Upper lobe of left lung (tissue), 6 donors: ENCODE measurements at regions not wholly inside any gene's neighbourhood (a gene's known extent, or its start where the extent isn't known, plus 50 kb on each side); places are given as distances from the start of the nearest gene placed in this dataset.

Experiments
- ATAC-seq, 2 donors: fragments of 200-7000 bp; cut with Tn5 transposase; one replicate each; pipeline ENCODE4 v1.9.1; 2022; ENCODE audit warnings: mild to moderate bottlenecking in 2 of 2, moderate library complexity in 2 of 2; ENCODE audit not compliant: low FRiP score in 2 of 2
- DNase-seq, 2 donors: peaks; one replicate each; pipeline ENCODE4 v3.0.0-alpha.2; 2019 to 2020
- H3K27ac ChIP-seq, 4 donors: fragments of 200-600 bp; sonication (generic); one replicate each; pipeline ENCODE4 v1.5.1; 2016 to 2019
- H3K27me3 ChIP-seq, 4 donors: fragments of 200-600 bp; sonication (generic); one replicate each; pipeline ENCODE4 v1.5.1; 2017 to 2019
- H3K36me3 ChIP-seq, 4 donors: fragments of 200-600 bp; sonication (generic); one replicate each; pipeline ENCODE4 v1.5.1; 2016 to 2019
- H3K4me1 ChIP-seq, 4 donors: fragments of 200-600 bp; sonication (generic); one replicate each; pipeline ENCODE4 v1.5.1; 2018 to 2019
- H3K4me3 ChIP-seq, 4 donors: fragments of 200-600 bp; sonication (generic); one replicate each; pipeline ENCODE4 v1.5.1; 2017 to 2019; ENCODE audit warnings: mild to moderate bottlenecking in 2 of 4, moderate library complexity in 1 of 4
- H3K9me3 ChIP-seq, 4 donors: fragments of 200-600 bp; sonication (generic); one replicate each; pipeline ENCODE4 v1.5.1; 2018 to 2019
- EP300 ChIP-seq, 4 donors: sonication (generic); formaldehyde crosslinking; IDR thresholded peaks; one replicate each; pipeline ENCODE4 v1.5.1; 2017; ENCODE audit warnings: antibody characterized with exemption in 4 of 4, control low read depth in 2 of 4
- POLR2A ChIP-seq, 4 donors: fragments of 450-650 bp; IDR thresholded peaks; one replicate each; pipeline ENCODE4 v1.5.1; 2016 to 2017; ENCODE audit warnings: antibody characterized with exemption in 4 of 4, mild to moderate bottlenecking in 2 of 4
- POLR2AphosphoS5 ChIP-seq, 2 donors: sonication (generic); formaldehyde crosslinking; IDR thresholded peaks; one replicate each; pipeline ENCODE4 v1.5.1; 2017; ENCODE audit warnings: antibody characterized with exemption in 2 of 2
- WGBS, 2 donors: methylation state at CpG; one replicate each; pipeline ENCODE4 v1.1.5; 2017 to 2018; 5-methylcytosine and 5-hydroxymethylcytosine counted together
- TF ChIP-seq, protein P1 (sequence below), 6 experiments: fragments of 450-650 bp in 4 of 6; fragments of 200-600 bp in 2 of 6; sonication (generic) in 2 of 6; IDR thresholded peaks; one replicate each; pipeline ENCODE4 v1.5.1; 2016 to 2019; ENCODE audit warnings: antibody characterized with exemption in 6 of 6
- donor health status: DM: no; HTN: no; CAD: no; lungs with moderate emphysema.
- donor health status: DM: no; HTN: yes; CAD: no; lungs with severe emphysema.

DNA sequence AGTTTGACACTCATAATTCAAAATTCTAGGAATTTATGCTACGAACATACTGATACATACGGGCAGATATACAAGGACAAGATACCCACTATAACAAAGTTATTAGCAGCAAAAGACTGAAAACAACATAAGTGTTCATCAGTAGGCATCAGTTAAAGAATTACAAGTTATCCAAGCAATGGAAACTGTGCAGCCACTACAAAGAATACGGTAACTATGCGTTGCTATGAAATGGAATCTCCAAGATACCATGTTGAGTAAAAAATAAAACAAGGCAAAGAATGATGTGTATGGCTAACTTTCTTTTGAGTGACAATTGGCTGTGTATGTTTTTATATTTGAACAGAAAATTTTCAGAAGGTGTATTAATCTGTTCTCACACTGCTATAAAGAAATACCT lies 151.7 kb downstream of the ADAMTS15 start:
- WGBS, 2 donors, result 77 to 82% methylated on average over 4 of the region's 4 CpGs
- H3K4me1 ChIP-seq, result peaks cover 0 to 5% (median 2%) of the 10 kb centered on the region in 4 donors
- TF ChIP-seq EP300 (IDR thresholded peaks at IDR 0.05), result no peak
- TF ChIP-seq, protein P1, sequence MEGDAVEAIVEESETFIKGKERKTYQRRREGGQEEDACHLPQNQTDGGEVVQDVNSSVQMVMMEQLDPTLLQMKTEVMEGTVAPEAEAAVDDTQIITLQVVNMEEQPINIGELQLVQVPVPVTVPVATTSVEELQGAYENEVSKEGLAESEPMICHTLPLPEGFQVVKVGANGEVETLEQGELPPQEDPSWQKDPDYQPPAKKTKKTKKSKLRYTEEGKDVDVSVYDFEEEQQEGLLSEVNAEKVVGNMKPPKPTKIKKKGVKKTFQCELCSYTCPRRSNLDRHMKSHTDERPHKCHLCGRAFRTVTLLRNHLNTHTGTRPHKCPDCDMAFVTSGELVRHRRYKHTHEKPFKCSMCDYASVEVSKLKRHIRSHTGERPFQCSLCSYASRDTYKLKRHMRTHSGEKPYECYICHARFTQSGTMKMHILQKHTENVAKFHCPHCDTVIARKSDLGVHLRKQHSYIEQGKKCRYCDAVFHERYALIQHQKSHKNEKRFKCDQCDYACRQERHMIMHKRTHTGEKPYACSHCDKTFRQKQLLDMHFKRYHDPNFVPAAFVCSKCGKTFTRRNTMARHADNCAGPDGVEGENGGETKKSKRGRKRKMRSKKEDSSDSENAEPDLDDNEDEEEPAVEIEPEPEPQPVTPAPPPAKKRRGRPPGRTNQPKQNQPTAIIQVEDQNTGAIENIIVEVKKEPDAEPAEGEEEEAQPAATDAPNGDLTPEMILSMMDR (IDR thresholded peaks at IDR 0.05), result no peak
- no peak for TF ChIP-seq POLR2AphosphoS5 (IDR thresholded peaks at IDR 0.05)
- no peak for TF ChIP-seq POLR2A (IDR thresholded peaks at IDR 0.05)
- DNase-seq (no peak), ATAC-seq (no peak)
- no peaks in the 10 kb centered on the region for H3K27me3 ChIP-seq
- H3K4me3 ChIP-seq, result no peak overlapping the region
- H3K27ac ChIP-seq, result no peak overlapping the region
- H3K9me3 ChIP-seq, result no peaks in the 10 kb centered on the region
- H3K36me3 ChIP-seq, result no peaks in the 10 kb centered on the region

DNA sequence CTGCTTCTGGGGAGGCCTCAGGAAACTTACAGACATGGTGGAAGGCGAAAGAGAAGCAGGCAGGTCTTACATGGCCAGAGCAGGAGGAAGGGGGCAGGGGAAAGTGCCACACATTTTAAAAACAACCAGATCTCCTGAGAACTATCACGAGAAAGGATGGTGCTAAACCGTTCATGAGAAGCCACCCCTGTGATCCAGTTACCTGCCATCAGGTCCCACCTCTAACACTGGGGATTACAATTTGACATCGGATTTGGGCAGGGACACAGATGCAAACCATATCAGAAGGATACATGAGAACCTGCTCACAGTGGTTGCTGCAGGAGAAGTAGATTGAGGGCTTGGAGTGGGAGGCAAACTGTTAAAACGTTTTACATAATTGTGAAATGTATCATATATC lies 152.2 kb downstream of the ADAMTS15 start:
- TF ChIP-seq POLR2AphosphoS5 (IDR thresholded peaks at IDR 0.05) (no peak), EP300 (IDR thresholded peaks at IDR 0.05) (no peak), POLR2A (IDR thresholded peaks at IDR 0.05) (no peak)
- TF ChIP-seq, protein P1 (IDR thresholded peaks at IDR 0.05), result no peak
- Histone ChIP-seq H3K4me3 (no peak overlapping the region), H3K27ac (peak overlapping the region in 1 of 4 donors; percentile 47), H3K27me3 (no peaks in the 10 kb centered on the region), H3K4me1 (peaks cover 0 to 5% (median 2%) of the 10 kb centered on the region in 4 donors), H3K36me3 (no peaks in the 10 kb centered on the region), H3K9me3 (no peaks in the 10 kb centered on the region)
- no peak for DNase-seq
- 49 to 63% methylated on average over 4 to 5 of the region's 5 CpGs for WGBS, 2 donors
- no peak for ATAC-seq

DNA sequence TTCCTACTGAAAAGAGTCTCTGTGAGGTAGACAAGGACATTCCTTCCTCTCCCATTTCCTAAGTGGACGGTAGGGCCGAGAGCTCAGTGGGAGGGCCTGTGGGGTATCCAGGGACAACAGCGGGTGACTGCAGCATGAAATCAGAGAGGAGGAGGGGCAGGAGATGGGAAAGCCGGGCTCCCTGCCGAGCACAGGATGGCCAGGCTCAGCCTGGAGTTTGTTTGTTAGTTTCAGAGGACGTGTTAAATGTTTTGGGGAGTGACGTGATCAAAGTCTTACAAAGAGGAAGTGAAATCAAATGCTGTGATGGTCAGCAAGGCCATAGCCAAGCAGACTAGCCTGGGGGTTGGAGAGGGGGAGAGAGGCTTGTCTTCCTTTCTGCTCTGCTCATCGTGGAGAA lies 152.7 kb downstream of the ADAMTS15 start:
- Histone ChIP-seq H3K27ac (peak overlapping the region in 1 of 4 donors; percentile 64), H3K4me3 (no peak overlapping the region), H3K36me3 (no peaks in the 10 kb centered on the region), H3K27me3 (no peaks in the 10 kb centered on the region), H3K4me1 (peaks cover 0 to 5% (median 2%) of the 10 kb centered on the region in 4 donors), H3K9me3 (no peaks in the 10 kb centered on the region)
- ATAC-seq, result peak; percentile 68 to 92
- TF ChIP-seq, protein P1 (IDR thresholded peaks at IDR 0.05), result no peak
- peak in 1 of 2 donors; percentile 40 for TF ChIP-seq POLR2AphosphoS5 (IDR thresholded peaks at IDR 0.05)
- WGBS, 2 donors, result 34 to 39% methylated on average over 8 of the region's 8 CpGs
- peak in 1 of 2 donors; percentile 35 for DNase-seq

DNA sequence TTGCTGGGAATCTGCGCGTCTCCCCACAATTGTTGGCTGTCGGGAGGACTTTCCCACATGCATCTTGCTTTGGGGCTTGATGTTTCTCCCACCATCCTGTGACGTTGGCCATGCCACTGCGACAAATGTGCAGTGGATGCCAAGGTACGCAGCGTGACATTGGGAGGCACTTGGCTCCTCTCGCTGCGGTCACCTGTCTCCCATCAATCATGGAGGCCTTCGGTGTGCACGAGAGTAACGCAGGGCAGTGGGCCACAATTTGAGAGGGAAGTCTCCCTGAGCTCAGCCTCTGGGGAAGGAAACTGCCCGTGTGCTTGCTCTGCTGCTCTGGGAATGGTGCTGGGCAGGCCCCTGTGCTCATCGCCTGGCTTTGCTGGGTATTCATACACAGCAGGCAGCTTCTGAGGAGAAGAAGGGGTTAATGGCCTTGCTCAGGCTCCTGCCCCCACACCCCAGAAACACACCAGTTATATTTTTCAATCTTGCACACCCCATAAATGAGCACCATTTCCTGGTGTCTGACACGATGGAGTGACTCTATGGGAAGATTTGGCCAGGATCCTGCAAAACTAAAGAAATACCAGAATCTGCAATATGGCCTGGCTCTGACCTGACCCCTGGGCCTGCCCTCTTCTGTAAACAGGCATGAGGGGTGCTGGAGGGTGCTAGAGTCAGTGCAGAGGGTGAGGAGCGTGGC lies 153.5 kb downstream of the ADAMTS15 start:
- H3K4me1 ChIP-seq, result peaks cover 0 to 5% (median 2%) of the 10 kb centered on the region in 4 donors
- 84 to 89% methylated on average over 4 to 16 of the region's 16 CpGs for WGBS, 2 donors
- no peaks in the 10 kb centered on the region for H3K9me3 ChIP-seq
- no peak for DNase-seq
- ATAC-seq, result no peak
- H3K27me3 ChIP-seq, result no peaks in the 10 kb centered on the region
- H3K36me3 ChIP-seq, result no peaks in the 10 kb centered on the region
- no peak overlapping the region for H3K4me3 ChIP-seq
- TF ChIP-seq EP300 (IDR thresholded peaks at IDR 0.05), result no peak
- TF ChIP-seq, protein P1 (IDR thresholded peaks at IDR 0.05), result no peak
- no peak for TF ChIP-seq POLR2AphosphoS5 (IDR thresholded peaks at IDR 0.05)
- TF ChIP-seq POLR2A (IDR thresholded peaks at IDR 0.05), result no peak
- H3K27ac ChIP-seq, result peak overlapping the region in 1 of 4 donors; percentile 64
